ENCODE measurements at regions not wholly inside any gene's neighbourhood (a gene's known extent, or its start where the extent isn't known, plus 50 kb on each side); places are given as distances from the start of the nearest gene placed in this dataset.
A peak's percentile ranks its signal among the peaks of the same experiment; 100 is the strongest.
"Not testable (repeated sequence)": the region's sequence is repeated elsewhere in the genome, so short reads cannot be mapped to it uniquely, and the experiment has no call there.

DNA sequence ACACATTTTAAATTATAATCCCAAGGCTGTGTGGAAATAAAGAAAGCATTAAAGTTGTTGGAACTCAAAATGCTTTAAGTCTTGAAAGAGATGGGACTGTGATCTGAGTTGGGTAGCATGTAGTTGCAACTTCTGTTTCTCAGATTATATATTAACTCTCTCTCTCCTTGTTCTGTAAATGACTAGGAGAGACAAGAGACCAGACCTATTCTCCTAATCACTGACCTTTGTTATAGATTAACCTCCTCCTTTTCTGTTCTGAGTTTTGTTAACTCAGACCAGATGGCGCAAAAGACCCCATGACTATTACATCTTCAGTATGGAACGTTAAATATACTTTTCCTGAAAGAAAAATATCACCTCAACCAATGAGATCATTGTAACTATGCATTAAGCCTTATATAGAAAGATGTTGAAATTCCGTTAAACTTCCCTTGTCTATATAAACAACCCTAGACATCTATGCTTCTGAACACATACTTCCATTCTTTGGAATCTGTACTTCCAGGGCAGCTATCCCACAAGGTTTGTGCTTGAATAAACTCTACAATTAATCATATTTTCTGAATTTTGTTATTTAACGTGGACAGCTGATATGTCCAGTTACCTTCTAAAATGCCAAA is 143.5 kb upstream of the TRIM24 start:
- DNase-seq (ENCODE audit: low read depth), result no peak

- DNase-seq (ENCODE audit: low read depth), result no peak
Observed at GRCh38 chr7:138317044-138317596, 142.9 kb upstream of the TRIM24 start.

- DNase-seq (ENCODE audit: low read depth), result no peak
Observed at GRCh38 chr7:138324941-138325340, 135.1 kb upstream of the TRIM24 start.

DNA sequence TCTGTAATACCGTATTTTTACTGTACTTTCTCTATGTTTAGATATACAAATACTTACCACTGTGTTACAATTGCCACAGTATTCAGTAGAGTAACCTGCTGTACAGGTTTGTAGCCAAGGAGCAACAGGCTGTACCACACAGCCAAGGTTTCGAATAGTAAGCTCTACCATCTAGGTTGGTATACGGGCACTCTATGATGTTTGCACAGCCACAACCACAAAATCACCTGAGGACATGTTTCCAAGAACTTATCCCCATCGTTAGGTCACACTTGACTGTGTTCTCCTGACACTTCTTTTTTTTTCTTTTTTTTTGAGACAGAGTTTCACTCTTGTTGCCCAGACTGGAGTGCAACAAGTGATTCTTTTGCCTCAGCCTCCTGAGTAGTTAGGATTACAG is 134.6 kb upstream of the TRIM24 start:
- no peak for DNase-seq (ENCODE audit: low read depth)

DNA sequence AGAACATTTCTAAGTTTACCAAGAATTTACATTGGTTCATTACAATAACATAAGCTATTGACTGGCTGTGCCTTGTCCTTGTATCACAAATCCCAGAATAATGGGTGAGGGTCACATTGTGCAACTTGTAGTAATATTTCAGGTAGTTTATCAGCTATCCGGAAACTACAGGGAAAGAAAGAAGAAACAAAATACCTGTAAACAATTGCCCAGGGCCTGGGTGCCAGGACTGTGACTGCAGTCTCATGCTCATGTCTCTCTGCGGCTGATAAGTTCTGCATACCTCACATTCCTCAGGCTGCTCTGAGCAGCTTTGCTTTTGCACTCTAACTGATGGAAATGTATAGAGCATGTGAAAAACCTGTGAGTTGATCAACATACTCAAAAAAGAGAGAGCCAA is 131.8 kb upstream of the TRIM24 start:
- DNase-seq (ENCODE audit: low read depth), result peak; percentile 27

GRCh38 chr7:138332850-138333249 is 127.2 kb upstream of the TRIM24 start:
- DNase-seq (ENCODE audit: low read depth), result not testable (repeated sequence)

- peak; percentile 84 for DNase-seq (ENCODE audit: low read depth)
Observed at GRCh38 chr7:138338361-138338760, 121.7 kb upstream of the TRIM24 start.

DNA sequence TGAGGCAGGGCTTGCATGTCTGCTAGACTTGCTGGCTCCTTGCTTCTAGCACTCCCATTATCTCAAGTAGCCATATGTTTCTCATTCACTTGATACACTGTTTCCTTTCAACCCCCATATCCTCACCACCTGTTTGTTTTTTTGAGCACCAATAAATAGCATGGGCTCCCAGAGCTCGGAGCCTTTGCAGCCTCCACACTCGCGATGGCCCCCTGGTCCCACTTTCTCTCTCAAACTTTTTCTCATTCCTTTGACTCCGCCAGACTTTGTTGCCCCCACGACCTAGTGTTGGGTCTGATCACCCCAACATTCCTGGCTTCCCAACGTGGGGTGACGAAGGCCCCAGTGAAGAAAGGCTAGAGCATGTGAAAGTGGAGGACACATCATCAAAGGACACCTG is 120.8 kb upstream of the TRIM24 start:
- not testable (repeated sequence) for DNase-seq (ENCODE audit: low read depth)

GRCh38 chr7:138342990-138343389 is 117.1 kb upstream of the TRIM24 start:
- DNase-seq (ENCODE audit: low read depth), result no peak

DNA sequence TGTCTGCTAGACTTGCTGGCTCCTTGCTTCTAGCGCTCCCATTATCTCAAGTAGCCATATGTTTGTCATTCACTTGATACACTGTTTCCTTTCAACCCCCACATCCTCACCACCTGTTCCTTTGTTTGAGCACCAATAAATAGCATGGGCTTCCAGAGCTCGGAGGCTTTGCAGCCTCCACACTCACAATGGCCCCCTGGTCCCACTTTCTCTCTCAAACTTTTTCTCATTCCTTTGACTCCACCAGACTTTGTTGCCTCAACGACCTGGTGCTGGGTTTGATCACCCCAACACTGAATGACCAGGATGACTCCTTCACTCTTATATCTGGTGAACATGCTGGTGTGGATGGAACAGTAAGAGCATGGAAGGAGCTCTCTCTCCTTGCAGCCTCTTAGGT is 114.5 kb upstream of the TRIM24 start:
- DNase-seq (ENCODE audit: low read depth), result no peak

- no peak for DNase-seq (ENCODE audit: low read depth)
Observed at GRCh38 chr7:138346975-138347374, 113.1 kb upstream of the TRIM24 start.

DNA sequence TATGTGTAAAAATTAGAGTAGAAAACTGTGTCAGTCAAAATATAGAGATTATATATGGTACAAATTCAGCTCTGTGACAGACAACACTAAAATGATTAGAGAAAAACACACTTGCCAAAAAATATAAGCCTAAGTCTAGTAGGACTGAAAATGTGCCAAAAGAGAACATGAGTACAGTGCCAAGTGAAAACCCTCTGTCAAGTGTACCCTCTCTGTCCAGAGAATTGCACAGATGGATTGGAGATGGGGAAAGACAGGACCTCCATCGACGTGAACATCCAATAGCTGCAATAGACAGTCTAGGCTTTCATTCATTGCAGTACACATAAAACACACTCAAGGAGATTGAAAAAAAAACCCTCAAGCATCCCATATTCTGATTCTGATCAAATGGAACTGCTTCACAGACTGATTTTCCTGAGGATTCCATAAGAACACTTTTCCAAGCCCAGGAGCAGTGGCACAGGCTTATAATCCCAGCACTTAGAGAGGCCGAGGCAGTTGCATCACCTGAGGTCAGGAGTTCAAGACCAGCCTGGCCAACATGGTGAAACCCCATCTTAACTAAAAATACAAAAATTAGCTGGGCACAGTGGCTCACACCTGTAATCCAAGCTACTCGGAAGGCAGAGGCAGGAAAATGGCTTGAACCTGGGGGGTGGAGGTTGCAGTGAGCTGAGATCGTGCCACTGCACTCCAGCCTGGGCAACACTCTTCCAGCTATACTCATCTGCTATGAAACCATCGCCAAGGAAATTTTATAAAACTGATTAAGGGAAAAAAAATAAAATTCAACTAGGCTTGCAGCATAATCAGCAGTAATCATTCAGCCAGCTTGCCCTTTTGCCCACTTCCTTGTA is 110.0 kb upstream of the TRIM24 start:
- DNase-seq (ENCODE audit: low read depth), result no peak

DNA sequence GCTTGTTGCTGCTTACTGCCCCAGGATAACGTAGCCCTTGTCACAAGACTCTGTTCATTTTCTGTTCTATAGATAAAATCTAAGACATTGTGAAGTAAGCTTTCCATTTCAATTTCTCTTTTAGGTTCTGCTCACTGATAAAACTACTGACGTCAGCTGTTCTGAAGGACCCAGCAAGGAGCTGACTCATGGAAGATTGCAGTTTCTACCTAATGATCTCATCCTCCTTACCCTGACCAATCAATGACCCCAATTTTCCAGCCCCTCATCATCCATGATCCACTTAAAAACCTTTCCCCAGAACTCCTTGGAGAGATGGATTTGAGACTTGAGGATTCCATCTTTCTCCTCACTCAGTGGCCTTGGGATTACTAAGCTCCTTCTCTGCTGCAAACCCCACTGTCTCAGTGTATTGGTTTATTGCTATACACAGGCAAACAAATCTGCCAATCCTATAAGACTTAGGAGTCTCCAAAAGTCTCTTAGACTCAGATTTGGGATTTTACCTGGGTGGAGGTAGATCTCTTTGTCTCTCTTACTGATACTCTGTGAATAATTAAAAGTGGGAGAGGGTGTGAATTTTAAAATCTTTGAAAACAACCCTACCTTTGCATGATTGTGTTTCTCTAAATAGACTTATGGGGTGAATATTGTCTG is 109.2 kb upstream of the TRIM24 start:
- DNase-seq (ENCODE audit: low read depth), result peak; percentile 49

- DNase-seq (ENCODE audit: low read depth), result peak; percentile 89
Observed at GRCh38 chr7:138352570-138353461, 107.2 kb upstream of the TRIM24 start.

GRCh38 chr7:138354066-138354465 is 106.0 kb upstream of the TRIM24 start:
- no peak for DNase-seq (ENCODE audit: low read depth)

DNA sequence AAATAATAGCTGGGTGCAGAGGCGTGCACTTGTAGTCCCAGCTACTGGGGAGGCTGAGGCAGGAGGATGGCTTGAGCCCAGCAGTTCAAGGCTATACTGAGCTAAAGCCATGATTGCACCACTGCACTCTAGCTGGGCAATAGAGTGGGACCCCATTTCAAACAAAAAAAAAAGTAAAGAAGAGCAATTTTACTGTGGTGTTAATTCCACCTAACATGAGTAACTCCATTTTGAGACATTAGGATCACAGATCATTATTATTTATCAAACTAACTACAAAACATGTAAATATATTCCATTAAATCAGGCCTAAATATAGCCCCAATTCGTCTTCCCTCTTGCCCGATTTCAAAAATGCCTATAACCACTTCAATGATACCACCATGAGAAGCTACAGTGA is 104.8 kb upstream of the TRIM24 start:
- DNase-seq (ENCODE audit: low read depth), result no peak

DNA sequence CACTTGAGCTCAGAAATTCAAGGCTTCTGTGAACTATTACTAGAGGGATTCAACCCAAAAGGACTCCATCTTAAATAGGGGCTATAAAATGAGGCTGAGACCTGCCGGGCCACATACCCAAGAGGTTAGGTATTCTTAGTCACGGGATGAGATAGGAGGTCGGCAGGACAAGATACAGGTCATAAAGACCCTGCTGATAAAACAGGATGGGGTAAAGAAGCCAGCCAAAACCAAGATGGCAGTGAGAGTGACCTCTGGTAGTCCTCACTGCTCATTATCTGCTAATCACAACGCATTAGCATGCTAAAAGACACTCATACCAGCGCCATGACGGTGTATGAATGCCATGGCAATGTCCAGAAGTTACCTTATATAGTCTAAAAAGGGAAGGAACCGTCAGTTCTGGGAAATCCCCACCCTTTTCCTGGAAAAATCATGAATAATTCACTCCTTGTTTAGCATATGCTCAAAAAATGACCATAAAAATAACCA is 101.2 kb upstream of the TRIM24 start:
- peak; percentile 68 for DNase-seq (ENCODE audit: low read depth)

DNA sequence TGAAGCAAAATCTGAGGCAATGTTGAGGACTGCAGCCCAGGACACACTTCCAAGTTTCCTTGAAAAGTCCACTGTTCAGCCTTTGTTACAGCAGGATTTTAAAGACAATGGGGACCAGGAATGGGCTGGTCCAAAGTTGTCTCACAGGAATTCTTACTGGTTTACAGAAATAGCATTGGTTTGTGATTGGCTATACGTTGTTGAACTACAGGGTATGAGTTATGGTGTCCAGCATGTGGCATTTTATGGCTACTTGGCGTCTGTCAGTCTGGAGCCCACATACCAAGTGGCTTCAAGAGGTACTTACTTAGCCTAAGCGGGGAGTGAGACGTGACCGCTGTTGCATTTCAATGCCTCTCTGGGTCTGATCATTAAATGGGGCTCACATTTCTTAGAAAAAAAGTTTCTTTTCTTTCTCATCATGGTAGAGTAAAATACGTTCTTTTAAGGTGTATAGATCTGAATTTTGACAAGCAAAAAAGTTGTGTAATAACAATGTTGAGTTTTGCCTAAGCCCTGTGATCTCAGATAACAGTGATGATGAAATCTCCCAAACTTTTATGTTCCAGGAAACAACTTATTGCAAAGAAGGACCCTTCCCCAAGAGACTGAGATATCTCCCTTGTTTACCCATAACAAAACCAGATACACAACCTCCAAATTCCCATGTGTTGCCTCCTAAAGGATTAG is 100.0 kb upstream of the TRIM24 start:
- peak; percentile 23 for DNase-seq (ENCODE audit: low read depth)

- DNase-seq (ENCODE audit: low read depth), result no peak
Observed at GRCh38 chr7:138363721-138364120, 96.3 kb upstream of the TRIM24 start.

DNA sequence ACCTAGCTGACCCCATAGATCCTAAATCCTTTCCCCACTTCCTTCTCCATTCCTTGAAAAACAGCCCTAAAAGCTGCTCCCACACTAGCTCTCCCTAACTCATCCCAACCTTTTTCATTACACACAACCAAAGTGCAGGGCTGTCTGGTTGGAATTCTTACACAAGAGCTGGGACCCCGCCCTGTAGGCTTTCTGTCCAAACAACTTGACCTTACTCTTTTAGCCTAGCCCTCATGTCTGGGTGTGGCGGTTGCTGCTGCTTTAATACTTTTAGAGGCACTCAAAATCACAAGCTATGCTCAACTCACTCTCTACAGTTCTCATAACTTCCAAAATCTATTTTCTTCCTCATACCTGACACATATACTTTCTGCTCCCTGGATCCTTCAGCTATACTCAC is 93.9 kb upstream of the TRIM24 start:
- not testable (repeated sequence) for DNase-seq (ENCODE audit: low read depth)

DNA sequence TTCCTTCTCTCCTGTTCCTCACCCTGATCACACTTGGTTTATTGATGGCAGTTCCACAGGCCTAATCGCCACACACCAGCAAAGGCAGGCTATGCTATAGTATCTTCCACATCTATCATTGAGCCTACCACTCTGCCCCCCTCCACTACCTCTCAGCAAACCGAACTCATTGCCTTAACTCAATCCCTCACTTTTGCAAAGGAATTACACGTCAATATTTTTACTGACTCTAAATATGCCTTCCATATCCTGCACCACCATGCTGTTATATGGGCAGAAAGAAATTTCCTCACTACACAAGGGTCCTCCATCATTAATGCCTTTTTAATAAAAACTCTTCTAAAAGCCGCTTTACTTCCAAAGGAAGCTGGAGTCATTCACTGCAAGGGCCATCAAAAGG is 93.4 kb upstream of the TRIM24 start:
- not testable (repeated sequence) for DNase-seq (ENCODE audit: low read depth)
